Tibial artery (tissue), 4 donors: ENCODE measurements at regions not wholly inside any gene's neighbourhood (a gene's known extent, or its start where the extent isn't known, plus 50 kb on each side); places are given as distances from the start of the nearest gene placed in this dataset.
"Not testable (repeated sequence)": the region's sequence is repeated elsewhere in the genome, so short reads cannot be mapped to it uniquely, and the experiment has no call there.

Source experiments
- DNase-seq, 2 donors: peaks; one replicate each; pipeline ENCODE4 v3.0.0-alpha.2; 2019
- H3K27ac ChIP-seq, 2 donors: fragments of 200-600 bp; sonication (generic) in 1 of 2; 1 replicate in 1 of 2; 2 replicates in 1 of 2; pipeline ENCODE4 v1.5.1; 2018 to 2019; ENCODE audit warnings: mild to moderate bottlenecking in 1 of 2
- H3K27me3 ChIP-seq, 2 donors: fragments of 200-600 bp; sonication (generic) in 1 of 2; one replicate each; pipeline versions ENCODE4 v1.5.1 to v1.6.0; 2016 to 2019
- H3K36me3 ChIP-seq, 3 donors: fragments of 200-600 bp; sonication (generic) in 2 of 3; one replicate each; pipeline ENCODE4 v1.5.1; 2016 to 2019; ENCODE audit warnings: mild to moderate bottlenecking in 2 of 3
- H3K4me1 ChIP-seq, 4 donors: fragments of 200-600 bp; sonication (generic) in 2 of 4; 1 replicate in 3 of 4; 2 replicates in 1 of 4; pipeline ENCODE4 v1.5.1; 2016 to 2019
- H3K4me3 ChIP-seq, 2 donors: fragments of 200-600 bp; sonication (generic) in 1 of 2; 1 replicate in 1 of 2; 2 replicates in 1 of 2; pipeline ENCODE4 v1.5.1; 2018 to 2019; ENCODE audit warnings: mild to moderate bottlenecking in 2 of 2
- H3K9me3 ChIP-seq, 3 donors: fragments of 200-600 bp; sonication (generic) in 1 of 3; one replicate each; pipeline ENCODE4 v1.5.1; 2016 to 2019
- intact Hi-C: fragments of 100-400 bp; cut with DNase I; formaldehyde crosslinking; loops from one replicate; pipeline ENCODE4 v1.15.0; 2023; ENCODE audit warnings: low total_unique reads
- TF ChIP-seq, protein P1 (sequence below), 2 experiments: fragments of 200-600 bp in 1 of 2; fragments of 450-650 bp in 1 of 2; IDR thresholded peaks; one replicate each; pipeline ENCODE4 v1.5.1; 2017 to 2019; ENCODE audit warnings: antibody characterized with exemption in 2 of 2, mild to moderate bottlenecking in 1 of 2, moderate library complexity in 1 of 2

- no peaks in the 10 kb centered on the region for H3K27me3 ChIP-seq
- DNase-seq: no peak
- H3K4me1 ChIP-seq: no peaks in the 10 kb centered on the region
- H3K27ac ChIP-seq: no peak overlapping the region
- no peaks in the 10 kb centered on the region for H3K9me3 ChIP-seq
- intact Hi-C loops: no loop called here
- TF ChIP-seq, protein P1, sequence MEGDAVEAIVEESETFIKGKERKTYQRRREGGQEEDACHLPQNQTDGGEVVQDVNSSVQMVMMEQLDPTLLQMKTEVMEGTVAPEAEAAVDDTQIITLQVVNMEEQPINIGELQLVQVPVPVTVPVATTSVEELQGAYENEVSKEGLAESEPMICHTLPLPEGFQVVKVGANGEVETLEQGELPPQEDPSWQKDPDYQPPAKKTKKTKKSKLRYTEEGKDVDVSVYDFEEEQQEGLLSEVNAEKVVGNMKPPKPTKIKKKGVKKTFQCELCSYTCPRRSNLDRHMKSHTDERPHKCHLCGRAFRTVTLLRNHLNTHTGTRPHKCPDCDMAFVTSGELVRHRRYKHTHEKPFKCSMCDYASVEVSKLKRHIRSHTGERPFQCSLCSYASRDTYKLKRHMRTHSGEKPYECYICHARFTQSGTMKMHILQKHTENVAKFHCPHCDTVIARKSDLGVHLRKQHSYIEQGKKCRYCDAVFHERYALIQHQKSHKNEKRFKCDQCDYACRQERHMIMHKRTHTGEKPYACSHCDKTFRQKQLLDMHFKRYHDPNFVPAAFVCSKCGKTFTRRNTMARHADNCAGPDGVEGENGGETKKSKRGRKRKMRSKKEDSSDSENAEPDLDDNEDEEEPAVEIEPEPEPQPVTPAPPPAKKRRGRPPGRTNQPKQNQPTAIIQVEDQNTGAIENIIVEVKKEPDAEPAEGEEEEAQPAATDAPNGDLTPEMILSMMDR (IDR thresholded peaks at IDR 0.05): no peak
- H3K4me3 ChIP-seq: no peak overlapping the region
- no peaks in the 10 kb centered on the region for H3K36me3 ChIP-seq
These were observed 463.8 kb upstream of the GCFC2 start for GRCh38 chr2:76174505-76174904.

- intact Hi-C loops, DNase-seq, H3K36me3 ChIP-seq, H3K27ac ChIP-seq, H3K9me3 ChIP-seq, H3K4me1 ChIP-seq, H3K4me3 ChIP-seq, H3K27me3 ChIP-seq: not testable (repeated sequence)
These were observed 462.5 kb upstream of the GCFC2 start for GRCh38 chr2:76173206-76173605.

- H3K4me1 ChIP-seq, H3K36me3 ChIP-seq, H3K4me3 ChIP-seq, H3K27ac ChIP-seq, intact Hi-C loops, DNase-seq, H3K27me3 ChIP-seq, H3K9me3 ChIP-seq: not testable (repeated sequence)
These were observed 461.5 kb upstream of the GCFC2 start for GRCh38 chr2:76172154-76172595.

GRCh38 chr2:76170856-76171255 lies 460.1 kb upstream of the GCFC2 start:
- Histone ChIP-seq H3K36me3 (no peaks in the 10 kb centered on the region), H3K4me1 (no peaks in the 10 kb centered on the region), H3K27me3 (no peaks in the 10 kb centered on the region), H3K9me3 (no peaks in the 10 kb centered on the region), H3K27ac (no peak overlapping the region), H3K4me3 (no peak overlapping the region)
- intact Hi-C loops: no loop called here
- no peak for DNase-seq
- TF ChIP-seq, protein P1 (IDR thresholded peaks at IDR 0.05): no peak

DNA sequence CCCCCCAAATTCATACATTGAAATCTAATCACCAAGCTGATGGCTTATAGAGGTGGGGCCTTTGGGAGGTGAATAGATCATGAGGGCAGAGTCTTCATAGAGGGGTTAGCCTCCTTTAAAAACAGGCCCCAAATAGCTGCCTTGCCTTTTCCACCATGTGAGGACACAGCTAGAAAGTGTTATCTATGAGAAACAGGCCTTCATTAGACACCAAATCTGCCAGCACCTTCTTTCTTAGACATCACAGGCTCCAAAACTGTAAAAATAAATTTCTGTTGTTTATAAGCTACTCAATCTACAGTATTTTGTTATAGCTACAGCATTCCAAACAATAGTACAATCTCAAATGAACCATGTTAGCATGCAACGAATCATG lies 459.3 kb upstream of the GCFC2 start:
- TF ChIP-seq, protein P1 (IDR thresholded peaks at IDR 0.05): no peak
- H3K27me3 ChIP-seq: no peaks in the 10 kb centered on the region

DNA sequence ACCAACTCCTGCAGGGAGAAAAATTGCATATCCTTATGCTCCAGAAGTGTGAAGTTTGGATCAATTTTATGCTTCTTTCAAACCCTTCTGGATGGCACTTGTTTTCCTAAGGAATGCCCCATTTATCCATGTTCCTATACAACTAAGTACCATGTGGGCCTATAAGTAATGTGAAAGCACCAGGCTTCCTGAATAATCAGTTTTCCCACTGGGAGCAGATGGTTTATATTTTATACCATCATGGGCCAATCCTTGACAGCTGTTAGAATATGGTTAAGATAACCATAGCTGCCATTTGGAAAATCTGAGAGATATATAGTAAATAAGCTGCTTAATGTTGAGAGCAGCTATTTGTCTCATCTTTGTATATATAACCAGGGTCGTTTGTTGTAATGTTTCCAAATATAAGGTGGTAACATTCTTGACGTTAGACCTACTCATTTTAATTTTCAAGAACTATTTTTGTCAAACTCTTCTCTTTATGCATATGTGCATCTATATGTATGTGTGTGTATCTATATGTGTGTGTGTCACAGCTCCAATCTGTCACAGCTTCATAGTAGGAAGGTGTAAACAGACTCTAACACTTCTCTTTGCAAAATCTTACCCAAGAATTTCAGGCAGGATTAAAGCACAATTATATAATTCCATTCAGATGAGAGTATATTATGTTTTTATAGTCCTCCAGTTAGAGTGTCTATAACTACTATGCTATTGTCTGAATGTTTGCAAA lies 458.7 kb upstream of the GCFC2 start:
- no peak overlapping the region for H3K4me3 ChIP-seq
- no peak for DNase-seq
- TF ChIP-seq, protein P1 (IDR thresholded peaks at IDR 0.05): no peak
- no peaks in the 10 kb centered on the region for H3K36me3 ChIP-seq
- intact Hi-C loops: no loop called here
- H3K27me3 ChIP-seq: no peaks in the 10 kb centered on the region
- H3K9me3 ChIP-seq: no peaks in the 10 kb centered on the region
- H3K4me1 ChIP-seq: no peaks in the 10 kb centered on the region
- no peak overlapping the region for H3K27ac ChIP-seq

More for the DNA sequence above, 459.3 kb upstream of the GCFC2 start:
- Histone ChIP-seq H3K4me1 (no peaks in the 10 kb centered on the region), H3K4me3 (no peak overlapping the region), H3K9me3 (no peaks in the 10 kb centered on the region), H3K36me3 (no peaks in the 10 kb centered on the region), H3K27ac (no peak overlapping the region)
- intact Hi-C loops: no loop called here
- no peak for DNase-seq

DNA sequence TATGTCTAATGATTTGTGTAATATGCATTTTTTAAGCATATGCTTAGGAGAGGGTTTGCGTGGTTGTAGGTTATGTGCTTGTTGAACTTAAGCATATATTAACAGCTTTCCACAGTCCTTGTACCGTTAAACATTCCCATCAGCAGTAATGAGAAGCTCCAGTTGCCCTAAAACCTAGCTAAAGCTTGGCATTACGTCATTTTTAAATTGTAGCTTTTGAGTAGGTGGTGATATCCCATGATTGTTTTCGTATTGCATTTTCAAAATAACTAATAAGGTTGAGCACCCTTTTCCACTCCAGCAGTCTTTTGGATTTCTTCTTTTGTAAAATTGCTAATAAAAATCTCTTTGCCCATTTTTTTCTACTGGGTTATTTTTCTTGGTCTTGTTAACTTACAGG lies 453.1 kb upstream of the GCFC2 start:
- H3K4me1 ChIP-seq: no peaks in the 10 kb centered on the region
- no peak for DNase-seq
- H3K27me3 ChIP-seq: no peaks in the 10 kb centered on the region
- H3K4me3 ChIP-seq: no peak overlapping the region
- intact Hi-C loops: no loop called here
- no peaks in the 10 kb centered on the region for H3K36me3 ChIP-seq
- H3K27ac ChIP-seq: no peak overlapping the region
- TF ChIP-seq, protein P1 (IDR thresholded peaks at IDR 0.05): no peak
- no peaks in the 10 kb centered on the region for H3K9me3 ChIP-seq
